ENCODE measurements at regions not wholly inside any gene's neighbourhood (a gene's known extent, or its start where the extent isn't known, plus 50 kb on each side); places are given as distances from the start of the nearest gene placed in this dataset.

- no peak for DNase-seq (ENCODE audit: low read depth in 4 of 4, low spot score in 3 of 4)
Measured at GRCh38 chr11:11141065-11141464, 212.0 kb downstream of the CSNK2A3 start.

- no peak for DNase-seq (ENCODE audit: low read depth in 4 of 4, low spot score in 3 of 4)
Measured at GRCh38 chr11:11140510-11140909, 212.5 kb downstream of the CSNK2A3 start.

- no peak for DNase-seq (ENCODE audit: low read depth in 4 of 4, low spot score in 3 of 4)
Measured at GRCh38 chr11:11137339-11137738, 215.7 kb downstream of the CSNK2A3 start.

GRCh38 chr11:11135820-11136476 lies 217.1 kb downstream of the CSNK2A3 start:
- no peak for DNase-seq (ENCODE audit: low read depth in 4 of 4, low spot score in 3 of 4)

GRCh38 chr11:11129118-11129517 lies 223.9 kb downstream of the CSNK2A3 start:
- DNase-seq (ENCODE audit: low read depth in 4 of 4, low spot score in 3 of 4) = no peak

GRCh38 chr11:11125618-11126017 lies 227.4 kb downstream of the CSNK2A3 start:
- no peak for DNase-seq (ENCODE audit: low read depth in 4 of 4, low spot score in 3 of 4)

- DNase-seq (ENCODE audit: low read depth in 4 of 4, low spot score in 3 of 4) = no peak
Measured at GRCh38 chr11:11122749-11123148, 230.3 kb downstream of the CSNK2A3 start.

GRCh38 chr11:11119917-11120316 lies 233.1 kb downstream of the CSNK2A3 start:
- no peak for DNase-seq (ENCODE audit: low read depth in 4 of 4, low spot score in 3 of 4)

GRCh38 chr11:11117730-11118129 lies 235.3 kb downstream of the CSNK2A3 start:
- DNase-seq (ENCODE audit: low read depth in 4 of 4, low spot score in 3 of 4) = no peak

- DNase-seq (ENCODE audit: low read depth in 4 of 4, low spot score in 3 of 4) = no peak
Measured at GRCh38 chr11:11115475-11115874, 237.6 kb downstream of the CSNK2A3 start.

GRCh38 chr11:11113626-11114025 lies 239.4 kb downstream of the CSNK2A3 start:
- DNase-seq (ENCODE audit: low read depth in 4 of 4, low spot score in 3 of 4) = no peak

- no peak for DNase-seq (ENCODE audit: low read depth in 4 of 4, low spot score in 3 of 4)
Measured at GRCh38 chr11:11108026-11108425, 245.0 kb downstream of the CSNK2A3 start.

GRCh38 chr11:11107076-11107723 lies 245.8 kb downstream of the CSNK2A3 start:
- DNase-seq (ENCODE audit: low read depth in 4 of 4, low spot score in 3 of 4) = no peak

GRCh38 chr11:11105361-11105760 lies 247.5 kb upstream of the ZBED5 start:
- no peak for DNase-seq (ENCODE audit: low read depth in 4 of 4, low spot score in 3 of 4)

GRCh38 chr11:11095831-11096723 lies 238.2 kb upstream of the ZBED5 start:
- no peak for DNase-seq (ENCODE audit: low read depth in 4 of 4, low spot score in 3 of 4)

- no peak for DNase-seq (ENCODE audit: low read depth in 4 of 4, low spot score in 3 of 4)
Measured at GRCh38 chr11:11090495-11090894, 232.6 kb upstream of the ZBED5 start.

- no peak for DNase-seq (ENCODE audit: low read depth in 4 of 4, low spot score in 3 of 4)
Measured at GRCh38 chr11:11089805-11090204, 232.0 kb upstream of the ZBED5 start.

GRCh38 chr11:11086979-11087378 lies 229.1 kb upstream of the ZBED5 start:
- no peak for DNase-seq (ENCODE audit: low read depth in 4 of 4, low spot score in 3 of 4)

GRCh38 chr11:11085580-11085979 lies 227.7 kb upstream of the ZBED5 start:
- DNase-seq (ENCODE audit: low read depth in 4 of 4, low spot score in 3 of 4) = no peak

- no peak for DNase-seq (ENCODE audit: low read depth in 4 of 4, low spot score in 3 of 4)
Measured at GRCh38 chr11:11084337-11084736, 226.5 kb upstream of the ZBED5 start.

- no peak for DNase-seq (ENCODE audit: low read depth in 4 of 4, low spot score in 3 of 4)
Measured at GRCh38 chr11:11083441-11083840, 225.6 kb upstream of the ZBED5 start.

GRCh38 chr11:11082646-11083045 lies 224.8 kb upstream of the ZBED5 start:
- no peak for DNase-seq (ENCODE audit: low read depth in 4 of 4, low spot score in 3 of 4)
